B cell (primary cell): ENCODE measurements at regions not wholly inside any gene's neighbourhood (a gene's known extent, or its start where the extent isn't known, plus 50 kb on each side); places are given as distances from the start of the nearest gene placed in this dataset.
"Not testable (repeated sequence)": the region's sequence is repeated elsewhere in the genome, so short reads cannot be mapped to it uniquely, and the experiment has no call there.

ENCODE experiments used
- ATAC-seq: fragments of 200-7000 bp; cut with Tn5 transposase; one replicate; pipeline ENCODE4 v1.10.0; 2021; ENCODE audit warnings: low read depth, mild to moderate bottlenecking, moderate number of reproducible peaks, moderate library complexity
- CTCF ChIA-PET: fragments of 350-600 bp; sonication (Branson Sonifier 250); formaldehyde crosslinking; loops from one replicate; lab custom pipeline; 2021; ENCODE audit warnings: antibody characterized with exemption, inconsistent platforms; lab: Charles Lee
- POLR2A ChIA-PET: fragments of 350-600 bp; sonication (Branson Sonifier 250); formaldehyde crosslinking; loops from one replicate; lab custom pipeline; 2021; ENCODE audit warnings: antibody characterized with exemption; lab: Charles Lee
- DNase-seq: peaks from one replicate; pipeline ENCODE4 v3.0.0; 2013
- H2AFZ ChIP-seq: 2 replicates; pipeline ENCODE4 v1.6.1; 2012; ENCODE audit warnings: mild to moderate bottlenecking, low read depth, low read length; ENCODE audit not compliant: insufficient read depth, poor library complexity, severe bottlenecking
- H3K27ac ChIP-seq, 2 donors: 1 replicate in 1 of 2; 2 replicates in 1 of 2; pipeline ENCODE4 v1.5.1; 2012 to 2013; ENCODE audit warnings: low read length in 2 of 2, mild to moderate bottlenecking in 2 of 2, moderate library complexity in 1 of 2
- H3K27me3 ChIP-seq, 4 experiments: fragments of 200-600 bp in 1 of 4; sonication (generic) in 1 of 4; replicated peaks in 1 of 4; 1 replicate in 2 of 4; 2 replicates in 2 of 4; pipeline versions ENCODE4 v1.6.1 to v1.7.0; 2013 to 2016; ENCODE audit warnings: low read length in 3 of 4, mild to moderate bottlenecking in 2 of 4, mixed read lengths in 1 of 4, moderate library complexity in 1 of 4; ENCODE audit not compliant: insufficient read depth in 4 of 4, control insufficient read depth in 3 of 4; ENCODE audit errors: control extremely low read depth in 1 of 4
- H3K36me3 ChIP-seq, 2 experiments: replicated peaks in 1 of 2; 1 replicate in 1 of 2; 2 replicates in 1 of 2; pipeline versions ENCODE4 v1.6.1 to v1.7.1; 2013; ENCODE audit warnings: low read length in 1 of 2; ENCODE audit not compliant: insufficient read depth in 2 of 2, control insufficient read depth in 1 of 2; ENCODE audit errors: control extremely low read depth in 1 of 2, extremely low read depth in 1 of 2
- H3K4me1 ChIP-seq, 2 donors: fragments of 200-600 bp in 1 of 2; sonication (generic) in 1 of 2; 1 replicate in 1 of 2; 2 replicates in 1 of 2; pipeline versions ENCODE4 v1.5.1 to v1.6.1; 2013 to 2017; ENCODE audit warnings: low read length in 2 of 2; ENCODE audit not compliant: control insufficient read depth in 2 of 2, insufficient read depth in 2 of 2
- H3K4me2 ChIP-seq: replicated peaks from 2 replicates; pipeline ENCODE3; 2012; ENCODE audit warnings: mild to moderate bottlenecking, low read depth, low read length; ENCODE audit not compliant: poor library complexity, severe bottlenecking
- H3K4me3 ChIP-seq, 5 experiments: fragments of 200-600 bp in 1 of 5; sonication (generic) in 1 of 5; 1 replicate in 3 of 5; 2 replicates in 2 of 5; pipeline versions ENCODE4 v1.5.1 to v1.7.0; 2011 to 2016; ENCODE audit warnings: low read length in 4 of 5, mild to moderate bottlenecking in 4 of 5, low read depth in 2 of 5, control low read depth in 1 of 5, moderate library complexity in 1 of 5; ENCODE audit not compliant: insufficient read depth in 1 of 5; ENCODE audit errors: control extremely low read depth in 1 of 5, extremely low read depth in 1 of 5
- H3K79me2 ChIP-seq: fragments of 200-600 bp; sonication (generic); one replicate; pipeline ENCODE4 v1.6.0; 2016; ENCODE audit warnings: low read length; ENCODE audit not compliant: control insufficient read depth, insufficient read depth
- H3K9ac ChIP-seq: fragments of 200-600 bp; sonication (generic); 2 replicates; pipeline ENCODE4 v1.6.1; 2017; ENCODE audit warnings: mild to moderate bottlenecking, low read length, moderate library complexity
- H3K9me3 ChIP-seq, 3 donors: one replicate each; pipeline versions ENCODE4 v1.6.1 to v1.7.1; 2013; ENCODE audit warnings: low read length in 2 of 3; ENCODE audit not compliant: control insufficient read depth in 2 of 3, insufficient read depth in 1 of 3; ENCODE audit errors: control extremely low read depth in 1 of 3
- H4K20me1 ChIP-seq: 2 replicates; pipeline ENCODE4 v1.6.0; 2012; ENCODE audit warnings: mild to moderate bottlenecking, low read length; ENCODE audit not compliant: insufficient read depth, control insufficient read depth, poor library complexity, severe bottlenecking
- H3K27ac Mint-ChIP-seq: one replicate; pipeline ENCODE4 v1.8.0; 2021; ENCODE audit warnings: mixed read lengths
- H3K27me3 Mint-ChIP-seq: one replicate; pipeline ENCODE4 v1.8.0; 2021; ENCODE audit warnings: mixed read lengths
- H3K4me1 Mint-ChIP-seq: one replicate; pipeline ENCODE4 v1.8.0; 2021; ENCODE audit warnings: mixed read lengths
- H3K4me3 Mint-ChIP-seq: one replicate; pipeline ENCODE4 v1.8.0; 2021; ENCODE audit warnings: mixed read lengths
- H3K9me3 Mint-ChIP-seq: one replicate; pipeline ENCODE4 v1.8.0; 2022; ENCODE audit warnings: mixed read lengths; ENCODE audit not compliant: insufficient read depth
- CTCF ChIP-seq: fragments of 200-600 bp; IDR thresholded peaks from one replicate; pipeline ENCODE4 v1.8.0; 2022; ENCODE audit warnings: antibody characterized with exemption, mild to moderate bottlenecking
- WGBS: methylation state at CpG from one replicate; pipeline ENCODE4 v1.1.5; 2013; ENCODE audit warnings: missing lambda C conversion rate; ENCODE audit not compliant: insufficient coverage; 5-methylcytosine and 5-hydroxymethylcytosine counted together
- intact Hi-C: fragments of 100-400 bp; cut with micrococcal nuclease; formaldehyde crosslinking; loops from one replicate; pipeline ENCODE4 v1.10.0; 2022

- POLR2A ChIA-PET, H3K27me3 Mint-ChIP-seq, H3K27me3 ChIP-seq, H3K36me3 ChIP-seq, H3K4me1 ChIP-seq, H3K9me3 ChIP-seq, H3K4me1 Mint-ChIP-seq, CTCF ChIA-PET, H4K20me1 ChIP-seq, H3K79me2 ChIP-seq, H3K27ac ChIP-seq, H3K9me3 Mint-ChIP-seq, intact Hi-C loops: not testable (repeated sequence)
- 0% methylated on average over 28 of the region's 69 CpGs for whole genome bisulfite sequencing
- Histone ChIP-seq H3K4me2 (peak overlapping the region; percentile 25), H2AFZ (peak overlapping the region; percentile 64), H3K9ac (peak overlapping the region; percentile 45), H3K4me3 (peak overlapping the region in 3 of 5 experiments; percentile 24 to 42 (median 32))
- Mint-ChIP-seq H3K4me3 (peak overlapping the region; percentile 68), H3K27ac (peak overlapping the region; percentile 46)
- DNase-seq (peak; percentile 85), ATAC-seq (peak; percentile 90)
- peak; percentile 43 for TF ChIP-seq CTCF
These were observed 86.8 kb downstream of the FAM72B start for GRCh38 chr1:121097127-121097866.

- no CpG with 5 or more reads among the region's 21 CpGs for WGBS
- H3K27ac Mint-ChIP-seq, H3K4me2 ChIP-seq, H3K4me1 Mint-ChIP-seq, H3K27me3 Mint-ChIP-seq, H4K20me1 ChIP-seq, H3K9ac ChIP-seq, ATAC-seq, H3K4me1 ChIP-seq, H3K27me3 ChIP-seq, H3K9me3 Mint-ChIP-seq, H3K4me3 Mint-ChIP-seq, H3K9me3 ChIP-seq, intact Hi-C loops, H3K36me3 ChIP-seq, CTCF ChIA-PET, H3K79me2 ChIP-seq, H3K27ac ChIP-seq, POLR2A ChIA-PET: not testable (repeated sequence)
- peak overlapping the region in 3 of 5 experiments; percentile 24 to 42 (median 32) for H3K4me3 ChIP-seq
- H2AFZ ChIP-seq: peak overlapping the region; percentile 64
- DNase-seq: peak; percentile 38
These were observed 86.3 kb downstream of the FAM72B start for GRCh38 chr1:121097867-121098215.

- intact Hi-C loops, H3K27ac Mint-ChIP-seq, H3K4me2 ChIP-seq, H3K9ac ChIP-seq, H3K9me3 ChIP-seq, H2AFZ ChIP-seq, H3K27ac ChIP-seq, H3K27me3 Mint-ChIP-seq, CTCF ChIA-PET, ATAC-seq, H3K79me2 ChIP-seq, H3K4me3 ChIP-seq, H3K9me3 Mint-ChIP-seq, H4K20me1 ChIP-seq, DNase-seq, H3K27me3 ChIP-seq, H3K36me3 ChIP-seq, H3K4me1 Mint-ChIP-seq, H3K4me1 ChIP-seq, H3K4me3 Mint-ChIP-seq, POLR2A ChIA-PET: not testable (repeated sequence)
- WGBS: no CpG with 5 or more reads among the region's 1 CpG
These were observed 75.1 kb downstream of the FAM72B start for GRCh38 chr1:121109025-121109424.
